GM12872 (cell line): ENCODE measurements at regions not wholly inside any gene's neighbourhood (a gene's known extent, or its start where the extent isn't known, plus 50 kb on each side); places are given as distances from the start of the nearest gene placed in this dataset.

Experiments used
- TF ChIP-seq, protein P1 (sequence below): IDR thresholded peaks from 3 replicates; pipeline ENCODE4 v1.5.1; 2011; ENCODE audit warnings: low read depth, mild to moderate bottlenecking, low read length, moderate library complexity; ENCODE audit not compliant: insufficient read depth

- TF ChIP-seq, protein P1, sequence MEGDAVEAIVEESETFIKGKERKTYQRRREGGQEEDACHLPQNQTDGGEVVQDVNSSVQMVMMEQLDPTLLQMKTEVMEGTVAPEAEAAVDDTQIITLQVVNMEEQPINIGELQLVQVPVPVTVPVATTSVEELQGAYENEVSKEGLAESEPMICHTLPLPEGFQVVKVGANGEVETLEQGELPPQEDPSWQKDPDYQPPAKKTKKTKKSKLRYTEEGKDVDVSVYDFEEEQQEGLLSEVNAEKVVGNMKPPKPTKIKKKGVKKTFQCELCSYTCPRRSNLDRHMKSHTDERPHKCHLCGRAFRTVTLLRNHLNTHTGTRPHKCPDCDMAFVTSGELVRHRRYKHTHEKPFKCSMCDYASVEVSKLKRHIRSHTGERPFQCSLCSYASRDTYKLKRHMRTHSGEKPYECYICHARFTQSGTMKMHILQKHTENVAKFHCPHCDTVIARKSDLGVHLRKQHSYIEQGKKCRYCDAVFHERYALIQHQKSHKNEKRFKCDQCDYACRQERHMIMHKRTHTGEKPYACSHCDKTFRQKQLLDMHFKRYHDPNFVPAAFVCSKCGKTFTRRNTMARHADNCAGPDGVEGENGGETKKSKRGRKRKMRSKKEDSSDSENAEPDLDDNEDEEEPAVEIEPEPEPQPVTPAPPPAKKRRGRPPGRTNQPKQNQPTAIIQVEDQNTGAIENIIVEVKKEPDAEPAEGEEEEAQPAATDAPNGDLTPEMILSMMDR: no peak
These were observed 67.1 kb downstream of the RWDD3 start for GRCh38 chr1:95301091-95301490.

DNA sequence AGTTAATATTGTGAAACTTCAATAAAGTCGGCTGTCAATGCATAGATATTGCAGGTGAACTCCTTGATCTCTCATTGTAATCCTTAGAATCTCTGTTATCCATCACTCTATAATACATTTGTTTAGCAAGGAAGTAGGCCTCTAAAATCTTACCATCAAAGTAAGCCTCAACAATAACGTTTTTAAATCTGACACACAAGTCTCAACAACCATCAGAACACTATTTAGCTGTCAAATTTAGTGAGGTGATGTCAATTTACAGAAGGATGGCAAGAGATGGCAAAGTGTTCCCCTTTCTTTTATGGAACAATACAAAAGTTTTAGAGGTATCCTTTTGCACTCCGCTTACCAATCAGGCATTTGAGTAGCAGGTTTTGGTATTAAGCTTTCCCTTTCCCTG is 67.6 kb downstream of the RWDD3 start:
- TF ChIP-seq, protein P1: no peak

GRCh38 chr1:95304803-95305202 is 70.8 kb downstream of the RWDD3 start:
- TF ChIP-seq, protein P1: no peak

DNA sequence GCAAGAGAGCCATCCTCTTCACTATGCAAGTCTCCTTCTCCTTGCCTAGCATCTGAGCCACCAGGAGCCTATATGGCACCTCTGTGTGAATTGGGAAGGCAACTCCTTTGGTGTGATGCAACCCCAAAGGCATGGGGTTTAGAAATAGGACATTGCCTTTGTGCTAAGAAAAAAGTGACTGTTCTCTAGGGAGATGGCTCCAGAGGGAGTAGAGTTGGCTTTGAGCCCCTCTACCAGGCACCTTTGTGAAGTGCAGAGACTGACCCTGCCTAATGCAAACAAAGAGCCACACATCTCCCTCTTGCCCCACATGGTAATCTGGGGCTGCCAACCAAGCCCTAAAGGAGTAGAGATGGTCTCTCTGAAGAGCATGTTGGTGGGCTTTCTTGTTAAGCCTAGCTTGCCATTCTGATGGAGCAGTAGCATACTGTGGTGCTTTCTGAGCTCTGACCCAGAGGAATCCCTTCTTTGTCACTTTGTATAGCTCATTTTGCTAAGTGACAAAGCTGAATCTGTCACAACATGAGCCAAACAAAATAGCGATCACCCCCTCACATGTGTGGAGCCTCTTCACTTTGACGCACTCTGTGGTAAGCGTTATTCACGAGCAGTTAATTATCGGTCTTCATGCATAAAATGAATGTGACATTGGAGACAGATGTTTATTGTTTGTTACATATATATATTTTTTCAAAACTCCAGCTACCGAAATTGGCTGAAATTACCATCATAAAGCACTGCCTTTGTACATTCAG is 74.4 kb downstream of the RWDD3 start:
- TF ChIP-seq, protein P1: no peak

- TF ChIP-seq, protein P1: peak; percentile 25; the same call in 1 of the 3 replicates
These were observed 75.0 kb downstream of the RWDD3 start for GRCh38 chr1:95309031-95309471.

- TF ChIP-seq, protein P1: no peak
These were observed 77.0 kb downstream of the RWDD3 start for GRCh38 chr1:95311014-95311413.

GRCh38 chr1:95311762-95312161 is 77.8 kb downstream of the RWDD3 start:
- TF ChIP-seq, protein P1: no peak
